Prostate gland (tissue), 2 donors: ENCODE measurements at regions not wholly inside any gene's neighbourhood (a gene's known extent, or its start where the extent isn't known, plus 50 kb on each side); places are given as distances from the start of the nearest gene placed in this dataset.

Experiments used
- DNase-seq: peaks from one replicate; pipeline ENCODE4 v3.0.0-alpha.2; 2019; ENCODE audit warnings: low spot score
- H3K27ac ChIP-seq, 2 donors: fragments of 200-600 bp; sonication (generic); 2 replicates each; pipeline ENCODE4 v1.5.1; 2017 to 2019
- H3K27me3 ChIP-seq: fragments of 200-600 bp; sonication (generic); replicated peaks from 2 replicates; pipeline ENCODE4 v1.5.1; 2019; ENCODE audit not compliant: insufficient read depth
- H3K36me3 ChIP-seq, 2 donors: fragments of 200-600 bp; sonication (generic); 1 replicate in 1 of 2; 2 replicates in 1 of 2; pipeline versions ENCODE4 v1.5.1 to v1.8.1; 2017 to 2019
- H3K4me1 ChIP-seq: fragments of 200-600 bp; sonication (generic); replicated peaks from 2 replicates; pipeline ENCODE4 v1.5.1; 2019
- H3K4me3 ChIP-seq, 2 donors: fragments of 200-600 bp; sonication (generic); 2 replicates each; pipeline ENCODE4 v1.5.1; 2017 to 2019
- H3K9me3 ChIP-seq: fragments of 200-600 bp; sonication (generic); 2 replicates; pipeline ENCODE4 v1.5.1; 2017
- CTCF ChIP-seq, 4 experiments: fragments of 200-600 bp in 2 of 4; fragments of 450-650 bp in 2 of 4; sonication (generic) in 2 of 4; IDR thresholded peaks; 1 replicate in 3 of 4; 2 replicates in 1 of 4; pipeline ENCODE4 v1.5.1; 2016 to 2019; ENCODE audit warnings: antibody characterized with exemption in 4 of 4, mild to moderate bottlenecking in 2 of 4, moderate library complexity in 2 of 4
- POLR2A ChIP-seq: fragments of 450-650 bp; IDR thresholded peaks from one replicate; pipeline ENCODE4 v1.6.1; 2016; ENCODE audit warnings: antibody characterized with exemption, mild to moderate bottlenecking
- POLR2AphosphoS5 ChIP-seq: sonication (generic); formaldehyde crosslinking; IDR thresholded peaks from one replicate; pipeline ENCODE4 v1.6.1; 2017; ENCODE audit warnings: antibody characterized with exemption
- WGBS: methylation state at CpG from one replicate; pipeline ENCODE4 v1.1.5; 2018; 5-methylcytosine and 5-hydroxymethylcytosine counted together
- intact Hi-C: fragments of 100-400 bp; cut with DNase I; formaldehyde crosslinking; loops from one replicate; pipeline ENCODE4 v1.14.2; 2022

GRCh38 chr3:3605226-3605625, 194.0 kb upstream of the LRRN1 start:
- intact Hi-C loops, result no loop called here

GRCh38 chr3:3603351-3603750, 195.9 kb upstream of the LRRN1 start:
- no peak for DNase-seq
- intact Hi-C loops, result no loop called here
- Histone ChIP-seq H3K4me3 (no peak overlapping the region), H3K27ac (no peak overlapping the region), H3K27me3 (no peaks in the 10 kb centered on the region), H3K36me3 (no peaks in the 10 kb centered on the region), H3K4me1 (no peaks in the 10 kb centered on the region), H3K9me3 (no peaks in the 10 kb centered on the region)
- TF ChIP-seq CTCF (IDR thresholded peaks at IDR 0.05) (no peak), POLR2A (no peak), POLR2AphosphoS5 (no peak)
- 95% methylated on average over 4 of the region's 4 CpGs for WGBS

More at GRCh38 chr3:3605226-3605625, 194.0 kb upstream of the LRRN1 start:
- Histone ChIP-seq H3K27me3 (no peaks in the 10 kb centered on the region), H3K36me3 (no peaks in the 10 kb centered on the region), H3K4me1 (no peaks in the 10 kb centered on the region), H3K4me3 (no peak overlapping the region), H3K9me3 (no peaks in the 10 kb centered on the region), H3K27ac (no peak overlapping the region)
- no peak for TF ChIP-seq CTCF (IDR thresholded peaks at IDR 0.05)
- TF ChIP-seq POLR2AphosphoS5, result no peak
- no peak for TF ChIP-seq POLR2A
- no peak for DNase-seq
- WGBS, result 70% methylated on average over 3 of the region's 3 CpGs

GRCh38 chr3:3600665-3601340, 198.4 kb upstream of the LRRN1 start:
- Histone ChIP-seq H3K4me1 (no peaks in the 10 kb centered on the region), H3K4me3 (no peak overlapping the region), H3K27me3 (no peaks in the 10 kb centered on the region), H3K9me3 (no peaks in the 10 kb centered on the region), H3K36me3 (no peaks in the 10 kb centered on the region), H3K27ac (no peak overlapping the region)
- intact Hi-C loops, result no loop called here
- no peak for TF ChIP-seq CTCF (IDR thresholded peaks at IDR 0.05)
- TF ChIP-seq POLR2A, result no peak
- no peak for TF ChIP-seq POLR2AphosphoS5
- 80% methylated on average over 3 of the region's 3 CpGs for WGBS
- no peak for DNase-seq

- intact Hi-C loops, result no loop called here
- DNase-seq, result no peak
- H3K4me3 ChIP-seq, result no peak overlapping the region
- H3K36me3 ChIP-seq, result no peaks in the 10 kb centered on the region
- H3K27me3 ChIP-seq, result no peaks in the 10 kb centered on the region
- no peak overlapping the region for H3K27ac ChIP-seq
- 88% methylated on average over 2 of the region's 2 CpGs for WGBS
- H3K4me1 ChIP-seq, result no peaks in the 10 kb centered on the region
- H3K9me3 ChIP-seq, result no peaks in the 10 kb centered on the region
- TF ChIP-seq CTCF (IDR thresholded peaks at IDR 0.05) (no peak), POLR2A (no peak), POLR2AphosphoS5 (no peak)
Observed at GRCh38 chr3:3599016-3599415, 200.2 kb upstream of the LRRN1 start.

GRCh38 chr3:3594986-3595385, 204.2 kb upstream of the LRRN1 start:
- Histone ChIP-seq H3K9me3 (no peaks in the 10 kb centered on the region), H3K4me3 (no peak overlapping the region), H3K4me1 (no peaks in the 10 kb centered on the region), H3K27me3 (no peaks in the 10 kb centered on the region), H3K27ac (no peak overlapping the region), H3K36me3 (no peaks in the 10 kb centered on the region)
- WGBS, result 78% methylated on average over 3 of the region's 3 CpGs
- DNase-seq, result no peak
- no peak for TF ChIP-seq CTCF (IDR thresholded peaks at IDR 0.05)
- no peak for TF ChIP-seq POLR2AphosphoS5
- TF ChIP-seq POLR2A, result no peak
- intact Hi-C loops, result no loop called here
